Islet of Langerhans (tissue), 1 donor: ENCODE measurements at regions not wholly inside any gene's neighbourhood (a gene's known extent, or its start where the extent isn't known, plus 50 kb on each side); places are given as distances from the start of the nearest gene placed in this dataset.
"Not testable (repeated sequence)": the region's sequence is repeated elsewhere in the genome, so short reads cannot be mapped to it uniquely, and the experiment has no call there.

ENCODE experiments used
- FAIRE-seq: peaks from one replicate; lab custom pipeline; 2011; peaks lifted over from hg19 to GRCh38; lab: Jason Lieb, UNC

- FAIRE-seq: not testable (repeated sequence)
Measured at GRCh38 chr17:71874773-71875172, 246.0 kb upstream of the SOX9 start.

- FAIRE-seq: no peak
Measured at GRCh38 chr17:71878271-71878670, 242.5 kb upstream of the SOX9 start.

DNA sequence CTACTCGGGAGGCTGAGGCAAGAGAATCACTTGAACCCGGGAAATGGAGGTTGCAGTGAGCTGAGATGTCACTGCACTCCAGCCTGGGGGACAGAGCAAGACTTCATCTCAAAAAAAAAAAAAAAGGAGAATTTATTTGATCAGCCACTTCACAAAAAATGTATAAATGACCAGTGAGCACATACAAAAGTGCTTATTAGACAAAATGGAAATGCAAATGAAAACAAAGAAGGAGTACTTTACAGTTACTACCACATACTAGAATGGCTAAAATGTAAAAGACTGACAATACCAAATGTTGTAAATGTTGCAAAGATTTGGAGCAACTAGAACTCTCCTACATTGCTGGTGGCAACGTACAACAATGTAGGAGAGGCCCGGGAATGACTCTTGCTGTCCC, 241.8 kb upstream of the SOX9 start:
- no peak for FAIRE-seq

DNA sequence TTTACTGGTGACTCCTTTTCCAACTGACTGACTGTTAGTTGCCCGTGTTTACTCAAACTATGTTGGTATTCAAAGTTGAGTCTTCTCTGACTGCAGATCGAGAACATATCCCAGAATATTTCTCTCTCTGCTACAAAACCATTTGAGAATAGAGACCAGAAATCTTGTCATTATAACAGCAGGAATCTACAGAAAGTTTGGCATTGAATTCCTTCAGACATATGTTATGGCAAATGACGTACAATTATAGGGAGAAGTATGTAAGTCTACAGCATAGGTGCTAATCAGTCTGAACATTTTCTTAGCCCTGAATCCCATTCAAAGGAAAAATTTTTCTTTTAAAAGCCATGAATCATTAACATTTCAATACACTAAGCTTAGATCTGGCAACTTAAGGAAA, 239.8 kb upstream of the SOX9 start:
- FAIRE-seq: no peak

DNA sequence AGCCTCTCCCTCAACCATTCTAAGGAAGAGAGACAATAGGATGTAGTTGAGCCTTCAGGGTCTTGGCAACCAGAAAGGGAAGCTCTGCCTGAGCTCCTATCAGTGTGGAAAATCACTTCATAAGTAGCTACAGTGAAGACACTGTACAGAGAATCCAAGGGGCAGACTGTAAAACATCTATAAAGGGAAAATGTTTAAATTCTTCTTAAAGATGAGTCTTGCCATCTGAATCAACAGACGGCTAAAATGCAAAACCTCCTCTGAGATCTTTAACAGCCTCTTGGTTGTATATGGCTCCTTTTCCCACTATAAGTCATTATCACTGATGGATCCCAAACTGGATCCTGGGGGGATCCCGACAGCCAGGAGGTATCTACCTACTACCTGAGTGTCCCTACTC, 239.2 kb upstream of the SOX9 start:
- FAIRE-seq: no peak

DNA sequence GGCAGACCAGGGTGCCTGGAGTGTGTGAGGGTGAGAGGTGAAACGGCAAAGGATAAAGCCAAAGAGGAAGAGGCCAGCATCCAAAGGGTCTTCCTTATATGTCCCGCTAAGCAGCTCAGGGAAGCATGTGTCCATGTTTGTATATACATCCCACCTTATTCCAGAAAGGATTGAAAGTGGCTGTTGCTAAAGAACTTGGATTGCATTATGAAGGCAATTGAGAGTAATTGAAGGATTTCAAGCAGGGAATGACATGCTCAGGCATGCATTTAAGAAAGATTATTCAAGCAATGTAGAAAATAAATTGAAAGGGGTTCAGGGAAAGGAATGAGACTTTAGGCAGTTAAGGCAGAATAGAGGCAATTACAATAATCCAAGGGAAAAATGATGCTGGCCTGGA, 237.6 kb upstream of the SOX9 start:
- FAIRE-seq: no peak

DNA sequence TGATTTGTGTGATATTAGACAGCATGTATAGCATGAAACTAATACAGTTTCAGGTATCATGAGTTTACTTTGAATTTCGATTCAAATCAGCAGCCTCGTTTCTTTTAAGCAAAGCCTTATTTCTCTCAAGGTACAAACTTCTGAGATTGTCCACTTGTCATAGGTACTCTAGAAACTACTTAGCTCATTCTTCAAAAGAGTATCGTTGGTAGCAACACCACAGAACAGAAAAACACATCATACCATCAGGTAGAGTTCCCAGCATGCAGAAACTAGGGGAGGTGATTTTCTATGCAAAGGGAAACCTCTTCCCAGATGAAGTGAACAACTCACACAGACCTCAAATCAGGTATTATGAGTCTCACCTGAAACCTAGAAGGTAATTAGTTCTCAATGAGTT, 237.0 kb upstream of the SOX9 start:
- FAIRE-seq: no peak

- FAIRE-seq: no peak
Measured at GRCh38 chr17:71885662-71886061, 235.2 kb upstream of the SOX9 start.

GRCh38 chr17:71899317-71899716, 221.5 kb upstream of the SOX9 start:
- no peak for FAIRE-seq

DNA sequence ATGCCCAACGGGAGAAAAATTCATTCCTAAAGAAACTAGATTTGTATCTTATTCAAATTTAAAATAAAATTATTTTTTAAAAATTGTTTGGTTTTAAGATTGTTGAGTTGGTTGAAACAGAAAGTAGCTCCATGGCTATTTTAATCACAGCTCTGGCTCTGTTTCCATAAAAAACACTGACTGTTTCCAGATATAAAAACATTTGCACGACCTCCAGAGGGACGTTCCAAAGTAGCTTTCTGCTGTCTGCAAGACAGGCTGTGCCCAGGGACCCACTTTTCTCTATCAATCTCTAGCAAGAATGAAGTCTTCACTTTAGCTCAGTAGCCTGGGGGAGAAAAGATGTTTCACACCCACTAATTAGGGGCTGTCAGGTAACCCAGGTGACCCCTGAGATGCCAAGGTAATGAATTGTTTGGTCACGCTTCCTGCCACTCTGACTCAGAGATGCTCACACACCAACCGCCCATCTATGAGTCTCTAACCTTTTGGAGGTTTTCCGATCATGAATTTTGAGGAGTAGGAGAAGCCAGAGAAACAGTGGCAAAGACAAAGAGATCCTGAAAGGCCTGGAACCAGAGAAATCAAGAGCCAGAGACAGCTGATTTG, 220.1 kb upstream of the SOX9 start:
- FAIRE-seq: no peak

GRCh38 chr17:71902894-71903506, 217.8 kb upstream of the SOX9 start:
- no peak for FAIRE-seq

GRCh38 chr17:71905376-71906031, 215.3 kb upstream of the SOX9 start:
- FAIRE-seq: no peak

DNA sequence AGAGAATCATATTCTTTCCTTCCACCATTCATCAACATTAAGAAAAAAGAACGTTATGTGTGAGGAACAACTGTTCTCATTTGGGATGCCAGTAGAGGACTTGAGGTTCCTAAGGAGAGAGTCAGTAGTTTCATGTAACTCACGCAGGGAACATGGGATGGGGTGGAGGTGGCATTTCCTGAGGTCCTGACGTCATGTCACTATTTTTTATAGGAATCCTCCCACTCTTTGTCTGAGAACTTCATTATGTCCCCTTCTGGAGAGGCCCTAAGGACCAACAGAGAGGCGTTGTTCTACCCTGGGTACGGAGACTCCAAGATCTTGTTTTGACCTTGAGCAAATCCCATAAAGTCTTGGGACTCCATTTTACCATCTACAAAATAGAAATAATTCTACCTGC, 211.7 kb upstream of the SOX9 start:
- no peak for FAIRE-seq

GRCh38 chr17:71910002-71910401, 210.8 kb upstream of the SOX9 start:
- FAIRE-seq: no peak

GRCh38 chr17:71914042-71914441, 206.8 kb upstream of the SOX9 start:
- FAIRE-seq: no peak

DNA sequence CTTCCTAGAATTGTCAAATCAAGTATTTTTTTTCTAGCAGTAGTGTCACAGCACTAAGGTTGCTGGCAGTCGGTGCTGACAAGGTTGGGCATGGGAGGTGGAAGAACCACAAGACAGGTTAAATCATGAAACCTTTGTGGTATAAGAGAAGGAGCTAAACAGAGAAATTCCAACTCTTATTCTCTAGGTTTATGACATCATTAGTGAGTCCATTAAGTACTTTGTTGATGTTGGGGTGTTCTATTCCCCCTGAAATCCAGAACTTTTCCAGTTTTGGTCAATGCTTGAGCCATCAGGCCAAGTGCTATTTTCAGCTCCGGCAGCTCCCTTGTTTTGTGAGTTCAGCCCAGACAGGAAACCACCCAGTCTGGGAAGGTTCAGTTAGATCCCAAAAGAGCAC, 206.0 kb upstream of the SOX9 start:
- no peak for FAIRE-seq

DNA sequence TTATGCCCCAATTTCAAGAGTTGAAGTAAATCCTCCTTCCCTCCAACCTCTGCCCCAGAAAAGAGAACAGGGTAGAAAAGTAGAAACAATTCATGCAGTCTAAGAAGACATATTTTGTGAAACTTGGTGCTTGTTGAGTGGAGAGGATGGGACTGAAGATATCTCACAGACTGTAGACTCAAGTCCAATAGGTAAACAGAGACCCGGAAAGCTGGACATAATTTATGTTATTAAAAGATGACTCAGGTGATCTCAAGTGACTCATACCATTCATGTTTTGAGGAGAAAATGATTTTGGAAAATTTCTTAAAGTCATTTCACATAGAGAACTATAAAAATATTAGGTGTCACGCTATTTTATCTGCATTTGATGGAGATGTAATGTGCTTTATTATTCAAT, 203.1 kb upstream of the SOX9 start:
- no peak for FAIRE-seq

GRCh38 chr17:71919186-71919585, 201.6 kb upstream of the SOX9 start:
- FAIRE-seq: no peak

- no peak for FAIRE-seq
Measured at GRCh38 chr17:71919896-71920295, 200.9 kb upstream of the SOX9 start.

GRCh38 chr17:71921796-71922195, 199.0 kb upstream of the SOX9 start:
- no peak for FAIRE-seq

- no peak for FAIRE-seq
Measured at GRCh38 chr17:71922439-71922838, 198.4 kb upstream of the SOX9 start.

GRCh38 chr17:71926746-71927398, 193.9 kb upstream of the SOX9 start:
- FAIRE-seq: no peak

DNA sequence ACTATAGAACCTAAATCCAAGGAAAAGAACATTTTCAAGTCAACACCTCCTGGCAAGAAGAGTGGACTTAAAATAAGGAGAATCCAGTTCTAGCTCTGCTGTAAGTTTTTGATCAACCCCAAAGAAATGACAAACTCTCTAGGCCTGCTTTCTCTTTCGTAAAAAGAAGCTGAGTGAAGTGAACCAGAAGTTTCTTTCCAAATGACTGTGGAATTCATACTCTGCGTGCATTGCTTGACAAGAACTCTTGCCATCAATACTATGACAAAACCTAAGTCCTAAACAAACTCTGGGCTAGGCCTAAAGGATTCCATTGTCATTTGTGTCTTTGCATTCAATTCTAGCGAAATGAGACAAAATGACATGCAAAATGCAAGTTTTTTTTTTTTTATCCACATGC, 187.5 kb upstream of the SOX9 start:
- no peak for FAIRE-seq

- no peak for FAIRE-seq
Measured at GRCh38 chr17:71934520-71934919, 186.3 kb upstream of the SOX9 start.
